ENCODE measurements at regions not wholly inside any gene's neighbourhood (a gene's known extent, or its start where the extent isn't known, plus 50 kb on each side); places are given as distances from the start of the nearest gene placed in this dataset.
A peak's percentile ranks its signal among the peaks of the same experiment; 100 is the strongest.
"Not testable (repeated sequence)": the region's sequence is repeated elsewhere in the genome, so short reads cannot be mapped to it uniquely, and the experiment has no call there.

DNA sequence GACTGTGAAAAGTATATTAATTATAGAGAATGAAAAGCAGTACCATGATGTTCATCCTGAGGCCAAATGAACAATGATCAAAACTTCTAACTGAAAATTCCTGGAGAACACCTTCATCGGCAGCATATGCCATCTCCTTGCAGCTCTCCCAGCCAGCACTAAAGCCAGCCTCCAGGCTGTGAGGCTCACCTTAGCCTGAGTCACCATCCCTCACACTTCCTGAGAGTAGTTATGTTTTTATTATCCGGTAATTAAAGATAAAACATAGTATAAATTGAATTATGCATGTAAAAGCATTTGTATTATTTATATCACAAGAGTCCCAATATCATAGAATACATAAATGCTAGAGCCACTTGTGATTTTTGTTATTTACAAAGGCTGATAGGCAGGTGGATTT is 341.9 kb downstream of the BCL2L11 start:
- not testable (repeated sequence) for H3K36me3 ChIP-seq (ENCODE audit: control insufficient read depth in 2 of 2, insufficient read depth in 2 of 2, low read length in 1 of 2); H3K9me3 ChIP-seq (ENCODE audit: control insufficient read depth in 2 of 2, insufficient read depth in 1 of 2, low read depth in 1 of 2, low read length in 1 of 2); H3K4me1 ChIP-seq (ENCODE audit: control insufficient read depth in 2 of 2, insufficient read depth in 2 of 2, low read length in 1 of 2); H3K4me3 ChIP-seq (ENCODE audit: low read depth in 1 of 2, low read length in 2 of 2); H3K27me3 ChIP-seq (ENCODE audit: control insufficient read depth in 1 of 2, insufficient read depth in 2 of 2, low read length in 2 of 2); H3K27ac ChIP-seq (ENCODE audit: low read depth in 2 of 2, low read length in 1 of 2)
- 43 to 46% methylated on average over 1 to 2 of the region's 2 CpGs for WGBS, 2 donors

DNA sequence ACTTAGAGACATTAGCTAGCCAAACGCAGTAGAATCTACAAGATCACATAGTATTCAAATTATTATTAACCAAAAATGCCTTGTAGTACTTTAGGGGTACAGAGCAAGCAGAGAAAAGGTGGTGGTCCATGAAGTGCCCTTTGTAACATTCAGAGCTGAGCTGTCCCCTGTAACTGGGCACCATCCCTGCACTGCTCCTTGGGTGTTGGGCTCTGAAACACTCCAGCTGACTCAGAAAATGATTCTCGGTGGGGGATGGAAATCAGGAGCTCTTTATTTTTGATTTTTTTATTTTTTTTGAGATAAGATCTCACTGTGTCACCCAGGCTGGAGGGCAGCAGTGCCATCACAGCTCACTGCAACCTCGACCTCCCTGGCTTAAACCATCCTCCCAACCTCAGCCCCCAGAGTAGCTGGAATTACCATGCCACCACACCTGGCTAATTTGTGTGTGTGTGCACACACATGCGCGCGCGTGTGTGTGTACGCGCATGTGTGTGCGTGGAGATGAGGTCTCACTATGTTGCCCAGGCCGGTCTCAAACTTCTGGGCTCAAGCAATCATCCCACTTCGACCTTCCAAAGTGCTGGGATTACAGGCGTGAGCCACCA is 342.6 kb downstream of the BCL2L11 start:
- H3K36me3 ChIP-seq (ENCODE audit: control insufficient read depth in 2 of 2, insufficient read depth in 2 of 2, low read length in 1 of 2); H3K4me3 ChIP-seq (ENCODE audit: low read depth in 1 of 2, low read length in 2 of 2); H3K4me1 ChIP-seq (ENCODE audit: control insufficient read depth in 2 of 2, insufficient read depth in 2 of 2, low read length in 1 of 2); H3K9me3 ChIP-seq (ENCODE audit: control insufficient read depth in 2 of 2, insufficient read depth in 1 of 2, low read depth in 1 of 2, low read length in 1 of 2); H3K27me3 ChIP-seq (ENCODE audit: control insufficient read depth in 1 of 2, insufficient read depth in 2 of 2, low read length in 2 of 2): not testable (repeated sequence)
- H3K27ac ChIP-seq (ENCODE audit: low read depth in 2 of 2, low read length in 1 of 2) = peak overlapping the region in 1 of 2 donors; percentile 11
- WGBS, 2 donors = 83 to 84% methylated on average over 11 to 12 of the region's 13 CpGs

DNA sequence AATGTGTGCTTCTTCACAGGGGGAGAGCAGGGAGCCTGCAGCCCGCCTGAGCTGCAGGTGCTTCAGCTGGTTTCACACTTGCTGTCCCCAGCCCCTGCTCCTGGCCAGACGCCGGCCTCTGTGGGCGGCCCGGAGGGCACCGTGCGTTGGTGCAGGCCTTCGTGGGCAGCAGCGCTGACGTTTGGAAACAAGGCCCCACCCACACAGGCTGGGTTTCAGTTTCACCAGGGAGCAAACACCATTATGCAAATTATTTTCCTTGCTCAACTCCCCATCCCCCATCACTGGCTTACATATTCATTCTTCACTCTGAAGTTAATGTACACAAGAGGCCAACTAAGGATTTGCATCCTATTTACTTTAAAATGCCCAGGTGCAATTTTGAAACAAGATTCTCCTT is 343.2 kb downstream of the BCL2L11 start:
- WGBS, 2 donors = no CpG with 5 or more reads among the region's 10 CpGs
- H3K4me3 ChIP-seq (ENCODE audit: low read depth in 1 of 2, low read length in 2 of 2) = not testable (repeated sequence)

DNA sequence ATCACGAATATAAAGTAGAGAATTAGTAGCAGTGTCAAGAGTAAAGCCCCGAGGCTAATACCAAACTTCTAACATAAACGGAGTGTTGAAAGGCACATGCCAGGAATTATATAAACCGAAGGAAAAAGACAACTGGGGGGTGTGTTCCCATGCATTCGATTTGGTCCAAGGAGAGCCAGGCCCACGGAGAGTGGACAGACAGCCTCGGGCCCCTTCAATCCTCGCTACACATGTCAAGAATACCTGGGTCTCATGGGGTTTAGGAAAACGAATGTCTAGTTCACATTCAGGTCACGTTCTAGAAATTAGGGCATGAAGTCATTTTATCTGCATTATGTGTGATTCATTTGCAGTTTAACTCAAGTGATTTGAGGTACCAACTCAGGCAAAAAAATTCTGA is 343.7 kb downstream of the BCL2L11 start:
- WGBS, 2 donors = 39 to 62% methylated on average over 7 of the region's 10 CpGs
- not testable (repeated sequence) for H3K4me1 ChIP-seq (ENCODE audit: control insufficient read depth in 2 of 2, insufficient read depth in 2 of 2, low read length in 1 of 2); H3K4me3 ChIP-seq (ENCODE audit: low read depth in 1 of 2, low read length in 2 of 2); H3K27me3 ChIP-seq (ENCODE audit: control insufficient read depth in 1 of 2, insufficient read depth in 2 of 2, low read length in 2 of 2); H3K9me3 ChIP-seq (ENCODE audit: control insufficient read depth in 2 of 2, insufficient read depth in 1 of 2, low read depth in 1 of 2, low read length in 1 of 2); H3K36me3 ChIP-seq (ENCODE audit: control insufficient read depth in 2 of 2, insufficient read depth in 2 of 2, low read length in 1 of 2)
- H3K27ac ChIP-seq (ENCODE audit: low read depth in 2 of 2, low read length in 1 of 2) = peak overlapping the region in 1 of 2 donors; percentile 79

More for the DNA sequence above, 343.2 kb downstream of the BCL2L11 start:
- not testable (repeated sequence) for H3K9me3 ChIP-seq (ENCODE audit: control insufficient read depth in 2 of 2, insufficient read depth in 1 of 2, low read depth in 1 of 2, low read length in 1 of 2); H3K4me1 ChIP-seq (ENCODE audit: control insufficient read depth in 2 of 2, insufficient read depth in 2 of 2, low read length in 1 of 2); H3K27ac ChIP-seq (ENCODE audit: low read depth in 2 of 2, low read length in 1 of 2); H3K27me3 ChIP-seq (ENCODE audit: control insufficient read depth in 1 of 2, insufficient read depth in 2 of 2, low read length in 2 of 2); H3K36me3 ChIP-seq (ENCODE audit: control insufficient read depth in 2 of 2, insufficient read depth in 2 of 2, low read length in 1 of 2)

DNA sequence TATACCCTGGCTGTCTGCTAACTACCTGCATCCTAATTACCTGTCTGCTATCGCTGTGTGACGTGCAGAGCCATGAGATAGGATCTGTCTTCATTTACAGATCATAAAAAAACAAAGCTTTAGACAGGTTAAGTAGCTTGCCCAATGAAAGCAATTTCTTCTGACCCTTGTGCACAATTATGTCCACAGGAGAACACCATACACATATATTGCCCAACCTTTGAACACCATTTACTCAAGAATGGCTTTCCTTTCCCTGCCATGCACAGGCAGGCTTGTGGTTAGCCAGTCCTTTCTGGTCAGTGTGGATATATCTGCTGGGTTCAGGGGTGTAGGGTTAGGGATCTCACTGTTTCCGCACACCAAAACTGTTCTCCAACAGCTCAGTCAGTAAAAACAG is 344.8 kb downstream of the BCL2L11 start:
- not testable (repeated sequence) for H3K36me3 ChIP-seq (ENCODE audit: control insufficient read depth in 2 of 2, insufficient read depth in 2 of 2, low read length in 1 of 2); H3K9me3 ChIP-seq (ENCODE audit: control insufficient read depth in 2 of 2, insufficient read depth in 1 of 2, low read depth in 1 of 2, low read length in 1 of 2); H3K27ac ChIP-seq (ENCODE audit: low read depth in 2 of 2, low read length in 1 of 2); H3K4me3 ChIP-seq (ENCODE audit: low read depth in 1 of 2, low read length in 2 of 2); H3K4me1 ChIP-seq (ENCODE audit: control insufficient read depth in 2 of 2, insufficient read depth in 2 of 2, low read length in 1 of 2); H3K27me3 ChIP-seq (ENCODE audit: control insufficient read depth in 1 of 2, insufficient read depth in 2 of 2, low read length in 2 of 2)
- 86 to 100% methylated on average over 3 of the region's 3 CpGs for WGBS, 2 donors

DNA sequence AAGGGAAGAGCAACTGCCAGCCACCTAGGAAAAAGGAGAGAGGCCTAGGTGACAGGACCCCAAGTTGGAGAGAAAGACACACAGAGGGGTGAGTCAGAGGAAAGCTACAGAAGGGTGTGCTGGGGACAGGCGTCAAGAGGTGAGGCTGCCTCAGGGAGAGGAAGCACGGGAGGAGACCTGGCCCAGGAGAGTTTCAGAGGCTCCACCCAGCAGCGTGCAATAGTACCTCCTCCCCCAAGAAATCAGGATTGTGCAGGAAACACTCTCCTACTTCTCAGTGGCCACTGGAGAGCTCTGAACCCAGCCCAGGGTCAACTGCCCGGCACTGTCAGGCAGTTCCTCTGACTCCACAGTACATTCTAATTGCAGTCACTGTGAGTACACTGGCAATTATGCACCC is 346.0 kb downstream of the BCL2L11 start:
- WGBS, 2 donors = 45% methylated on average over 3 to 4 of the region's 4 CpGs
- H3K4me1 ChIP-seq (ENCODE audit: control insufficient read depth in 2 of 2, insufficient read depth in 2 of 2, low read length in 1 of 2); H3K9me3 ChIP-seq (ENCODE audit: control insufficient read depth in 2 of 2, insufficient read depth in 1 of 2, low read depth in 1 of 2, low read length in 1 of 2); H3K27me3 ChIP-seq (ENCODE audit: control insufficient read depth in 1 of 2, insufficient read depth in 2 of 2, low read length in 2 of 2); H3K36me3 ChIP-seq (ENCODE audit: control insufficient read depth in 2 of 2, insufficient read depth in 2 of 2, low read length in 1 of 2); H3K4me3 ChIP-seq (ENCODE audit: low read depth in 1 of 2, low read length in 2 of 2): not testable (repeated sequence)
- H3K27ac ChIP-seq (ENCODE audit: low read depth in 2 of 2, low read length in 1 of 2) = peak overlapping the region in 1 of 2 donors; percentile 39

DNA sequence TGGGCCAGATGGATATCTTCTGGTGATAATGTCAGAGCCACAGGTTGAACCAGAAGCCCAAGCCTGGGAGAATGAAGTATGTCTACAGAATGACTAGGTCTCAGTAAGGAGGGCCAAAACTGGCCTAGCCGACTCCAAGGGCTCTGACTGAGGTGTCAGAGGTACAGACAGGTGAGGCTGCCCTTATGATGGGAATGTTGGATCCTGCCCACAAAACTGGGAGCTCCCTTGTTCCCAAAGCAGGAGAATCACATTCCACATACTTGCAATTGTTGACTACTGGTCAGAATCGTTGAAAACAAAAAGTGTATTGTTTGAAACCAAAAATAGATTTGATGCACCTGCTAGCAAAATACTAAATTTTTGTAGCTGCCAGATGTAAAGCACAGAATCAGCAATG is 350.2 kb downstream of the BCL2L11 start:
- not testable (repeated sequence) for H3K27me3 ChIP-seq (ENCODE audit: control insufficient read depth in 1 of 2, insufficient read depth in 2 of 2, low read length in 2 of 2); H3K36me3 ChIP-seq (ENCODE audit: control insufficient read depth in 2 of 2, insufficient read depth in 2 of 2, low read length in 1 of 2); H3K4me3 ChIP-seq (ENCODE audit: low read depth in 1 of 2, low read length in 2 of 2); H3K27ac ChIP-seq (ENCODE audit: low read depth in 2 of 2, low read length in 1 of 2); H3K9me3 ChIP-seq (ENCODE audit: control insufficient read depth in 2 of 2, insufficient read depth in 1 of 2, low read depth in 1 of 2, low read length in 1 of 2); H3K4me1 ChIP-seq (ENCODE audit: control insufficient read depth in 2 of 2, insufficient read depth in 2 of 2, low read length in 1 of 2)
- WGBS, 2 donors = 42 to 60% methylated on average over 2 of the region's 2 CpGs

DNA sequence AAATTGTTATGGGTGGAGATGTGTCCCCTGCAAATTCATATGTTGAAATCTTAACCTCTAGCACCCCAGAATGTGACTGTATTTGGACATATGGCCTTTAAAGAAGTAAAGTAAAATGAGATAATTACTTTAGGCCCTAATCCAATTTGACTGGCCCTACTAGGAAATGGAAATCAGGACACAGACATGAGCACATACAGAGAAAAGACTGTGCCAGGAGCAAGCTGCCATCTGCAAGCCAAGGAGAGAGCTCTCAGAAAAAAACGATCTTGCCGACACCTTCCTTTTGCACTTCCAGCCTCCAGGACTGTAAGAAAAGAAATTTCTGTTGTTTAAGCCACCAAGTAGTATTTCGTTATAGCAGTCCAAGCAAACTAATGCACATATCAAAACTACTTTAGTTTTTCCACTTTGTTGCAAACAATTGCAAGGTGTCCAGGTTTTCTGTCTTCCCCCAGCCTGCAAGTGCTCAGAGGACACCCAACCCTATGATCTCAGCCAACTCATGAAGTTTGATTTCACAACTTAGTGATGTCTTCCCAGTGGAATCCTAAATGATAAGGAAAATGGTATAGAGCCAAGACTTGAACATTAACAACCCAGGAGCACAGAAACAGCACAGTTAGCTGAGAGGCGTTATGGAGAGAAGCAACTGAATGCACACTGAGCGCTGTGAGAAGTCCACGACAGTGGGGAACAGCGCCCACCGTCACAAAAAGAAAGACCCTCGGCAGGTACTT is 351.2 kb downstream of the BCL2L11 start:
- 84 to 88% methylated on average over 4 to 7 of the region's 9 CpGs for WGBS, 2 donors
- H3K4me3 ChIP-seq (ENCODE audit: low read depth in 1 of 2, low read length in 2 of 2); H3K4me1 ChIP-seq (ENCODE audit: control insufficient read depth in 2 of 2, insufficient read depth in 2 of 2, low read length in 1 of 2); H3K36me3 ChIP-seq (ENCODE audit: control insufficient read depth in 2 of 2, insufficient read depth in 2 of 2, low read length in 1 of 2); H3K27me3 ChIP-seq (ENCODE audit: control insufficient read depth in 1 of 2, insufficient read depth in 2 of 2, low read length in 2 of 2); H3K9me3 ChIP-seq (ENCODE audit: control insufficient read depth in 2 of 2, insufficient read depth in 1 of 2, low read depth in 1 of 2, low read length in 1 of 2); H3K27ac ChIP-seq (ENCODE audit: low read depth in 2 of 2, low read length in 1 of 2): not testable (repeated sequence)

DNA sequence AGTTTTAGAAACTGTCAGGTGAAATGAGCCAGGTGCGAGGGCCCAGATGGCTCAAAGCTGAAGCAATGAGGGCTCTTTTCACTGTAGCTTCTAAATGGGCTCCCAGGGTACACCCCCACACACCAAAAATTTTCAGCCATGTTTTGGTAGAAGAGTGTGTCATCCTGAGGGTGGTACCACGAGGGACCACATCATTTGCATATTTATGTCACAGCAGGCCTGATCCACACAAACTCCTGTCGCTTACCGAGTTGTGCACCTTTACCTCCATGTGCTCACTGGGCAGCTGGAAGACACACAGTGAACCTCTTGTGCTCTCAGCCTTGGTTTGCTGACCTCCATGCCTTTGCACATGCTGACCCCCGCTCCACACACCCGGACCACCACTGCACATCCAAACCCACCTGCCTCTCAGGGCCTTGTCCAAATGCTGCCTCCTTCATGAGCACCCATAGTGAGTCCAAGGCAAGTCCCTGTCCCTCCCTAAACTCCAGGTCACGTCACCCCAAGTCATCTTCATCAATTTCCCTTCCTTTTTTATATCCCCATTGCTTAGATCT is 352.2 kb downstream of the BCL2L11 start:
- not testable (repeated sequence) for H3K27me3 ChIP-seq (ENCODE audit: control insufficient read depth in 1 of 2, insufficient read depth in 2 of 2, low read length in 2 of 2); H3K9me3 ChIP-seq (ENCODE audit: control insufficient read depth in 2 of 2, insufficient read depth in 1 of 2, low read depth in 1 of 2, low read length in 1 of 2); H3K4me3 ChIP-seq (ENCODE audit: low read depth in 1 of 2, low read length in 2 of 2); H3K27ac ChIP-seq (ENCODE audit: low read depth in 2 of 2, low read length in 1 of 2); H3K36me3 ChIP-seq (ENCODE audit: control insufficient read depth in 2 of 2, insufficient read depth in 2 of 2, low read length in 1 of 2); H3K4me1 ChIP-seq (ENCODE audit: control insufficient read depth in 2 of 2, insufficient read depth in 2 of 2, low read length in 1 of 2)
- WGBS, 2 donors = 80 to 81% methylated on average over 7 of the region's 7 CpGs

DNA sequence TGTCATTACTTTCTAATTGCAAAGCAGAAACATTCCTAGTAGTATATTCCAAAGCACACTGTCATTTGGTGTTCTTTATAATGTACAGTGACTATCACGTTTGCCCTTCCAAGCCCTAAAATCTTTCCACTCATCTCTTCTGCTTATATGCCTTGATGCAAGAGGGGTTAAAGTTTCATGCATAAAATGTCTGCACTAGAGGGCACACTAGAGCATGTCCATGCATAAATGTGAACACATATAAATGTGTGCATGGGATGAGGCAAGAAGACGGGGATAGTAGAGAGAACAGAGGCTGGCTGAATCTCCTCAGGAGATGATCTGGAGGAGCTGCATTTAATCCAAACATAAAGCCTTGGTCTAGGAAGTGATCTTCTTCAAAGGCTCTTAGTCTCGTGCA is 352.8 kb downstream of the BCL2L11 start:
- H3K4me1 ChIP-seq (ENCODE audit: control insufficient read depth in 2 of 2, insufficient read depth in 2 of 2, low read length in 1 of 2); H3K9me3 ChIP-seq (ENCODE audit: control insufficient read depth in 2 of 2, insufficient read depth in 1 of 2, low read depth in 1 of 2, low read length in 1 of 2); H3K36me3 ChIP-seq (ENCODE audit: control insufficient read depth in 2 of 2, insufficient read depth in 2 of 2, low read length in 1 of 2); H3K27me3 ChIP-seq (ENCODE audit: control insufficient read depth in 1 of 2, insufficient read depth in 2 of 2, low read length in 2 of 2); H3K4me3 ChIP-seq (ENCODE audit: low read depth in 1 of 2, low read length in 2 of 2); H3K27ac ChIP-seq (ENCODE audit: low read depth in 2 of 2, low read length in 1 of 2): not testable (repeated sequence)
- 8 to 23% methylated on average over 2 to 3 of the region's 3 CpGs for WGBS, 2 donors

Data from esophagus (tissue), 2 donors.